ENCODE measurements at regions not wholly inside any gene's neighbourhood (a gene's known extent, or its start where the extent isn't known, plus 50 kb on each side); places are given as distances from the start of the nearest gene placed in this dataset.
A peak's percentile ranks its signal among the peaks of the same experiment; 100 is the strongest.

DNA sequence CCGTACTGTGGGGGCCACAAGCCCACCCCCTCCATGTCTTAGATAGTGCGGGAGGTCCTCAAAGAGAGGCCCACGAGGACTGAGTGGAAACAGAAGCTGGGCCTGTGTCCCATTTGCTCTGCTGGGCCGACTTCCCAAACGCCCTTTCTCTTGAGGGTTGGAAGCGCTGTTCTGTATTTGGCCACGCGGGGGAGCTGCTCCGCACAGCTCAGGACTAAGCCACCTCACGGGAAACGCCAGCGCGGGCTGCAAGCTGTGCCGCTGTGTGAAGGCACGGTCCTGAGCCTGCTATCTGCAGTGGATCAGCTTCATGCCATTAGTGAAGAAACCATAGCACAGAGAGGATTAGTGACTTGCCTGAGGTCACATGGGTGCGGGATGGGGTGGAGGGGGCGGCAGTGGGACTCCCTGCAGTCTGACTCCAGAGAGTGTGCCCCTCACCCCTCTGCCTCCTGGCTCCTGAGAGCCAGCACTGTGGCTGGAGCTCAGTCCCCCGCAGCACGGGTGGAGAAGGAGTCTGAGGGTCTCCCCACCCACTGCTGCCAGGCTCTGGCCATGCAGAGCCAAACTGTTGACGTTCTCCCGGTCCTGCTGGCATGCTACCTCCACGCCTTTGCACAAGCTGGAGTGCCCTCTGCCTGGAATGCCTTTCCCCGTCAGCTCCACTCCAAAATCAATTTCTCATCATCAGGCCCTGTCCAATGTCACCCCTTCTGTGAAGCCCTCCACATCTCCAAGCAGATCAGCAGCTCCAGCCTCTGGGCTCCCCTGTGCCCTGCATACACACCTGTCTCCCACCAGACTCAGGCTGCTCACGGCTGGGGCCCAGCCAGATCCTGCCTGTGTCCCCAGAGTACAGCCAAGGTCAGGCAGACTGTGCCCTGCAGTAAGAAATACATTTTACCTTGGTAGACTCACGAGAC lies 51.5 kb upstream of the LRRC32 start:
- no peak overlapping the region for H3K9ac ChIP-seq (ENCODE audit: insufficient read depth, low read depth, low read length)
- H3K36me3 ChIP-seq (replicated peaks in 1 of 2; ENCODE audit: control insufficient read depth in 1 of 2, insufficient read depth in 2 of 2, low read length in 2 of 2), result no peaks in the 10 kb centered on the region
- no TSS peak for BruUV-seq (replicated peaks)
- H3K4me3 ChIP-seq (replicated peaks in 1 of 3; ENCODE audit: insufficient read depth in 1 of 3, low read depth in 2 of 3, low read length in 3 of 3), result peak overlapping the region in 1 of 3 experiments; percentile 41; a peak in 1 of 6 replicates
- H3K9me3 ChIP-seq (ENCODE audit: low read length), result no peaks in the 10 kb centered on the region
- DNase-seq (ENCODE audit: low spot score) (peak; percentile 58), ATAC-seq (peak; percentile 94), FAIRE-seq (peak; percentile 23)
- in situ Hi-C loops (cut with HindIII; ENCODE audit: extremely low pct_ligation_motif_present, low pct_unique_long_range_greater_than_20kb), result loop anchor here (10.0 kb wide), 1 partner anchor 113 kb away; no protein-coding TSS in a partner anchor
- H3K79me2 ChIP-seq (ENCODE audit: insufficient read depth, low read length), result no peaks in the 10 kb centered on the region
- CTCF ChIA-PET (ENCODE audit: low intra/inter-chr PET ratio, low total read pairs), result interaction anchor here (1.7 to 2.0 kb wide), 3 partner anchors 12 to 197 kb away, joined by 4 to 11 read pairs (median 5); no protein-coding TSS in a partner anchor
- H4K20me1 ChIP-seq (ENCODE audit: insufficient read depth, low read length), result peaks cover 3% of the 10 kb centered on the region; the same call in 1 of the 2 replicates
- peaks cover 5% of the 10 kb centered on the region; the same call in 1 of the 2 replicates for H3K4me1 ChIP-seq (ENCODE audit: insufficient read depth, low read length)
- no peak overlapping the region for H2AFZ ChIP-seq (ENCODE audit: low read length)
- WGBS (ENCODE audit: low lambda C conversion rate), result 29% methylated on average over 5 of the region's 25 CpGs
- peaks cover 0 to 18% of the 10 kb centered on the region in 2 experiments; a peak in 3 of 5 replicates for H3K27me3 ChIP-seq (ENCODE audit: control insufficient read depth in 1 of 2, insufficient read depth in 2 of 2, low read length in 2 of 2)
- no peak overlapping the region for H3K27ac ChIP-seq (ENCODE audit: extremely low read length, insufficient read depth, low read length)
- intact Hi-C loops (cut with micrococcal nuclease; ENCODE audit: unreplicated experiment), result loop anchor here (5.0 to 10.0 kb wide), 3 partner anchors 115 to 323 kb away; no protein-coding TSS in a partner anchor
- POLR2A ChIA-PET, result interaction anchor here (1.0 kb wide), 1 partner anchor 12 kb away, joined by 3 read pairs; no protein-coding TSS in a partner anchor
- H3K4me2 ChIP-seq (ENCODE audit: low read depth, low read length), result peak overlapping the region; percentile 43
- peak; percentile 36; the same call in 1 of the 2 replicates for TF ChIP-seq PITX1 (CRISPR knock-in tag; IDR thresholded peaks at IDR 0.05)
- TF ChIP-seq ZNF839 (CRISPR knock-in tag; IDR thresholded peaks at IDR 0.05; ENCODE audit: borderline replicate concordance), result 0 out of 2 replicates have a peak, but pooled peaks have one; percentile 47
- TF ChIP-seq, protein P1, sequence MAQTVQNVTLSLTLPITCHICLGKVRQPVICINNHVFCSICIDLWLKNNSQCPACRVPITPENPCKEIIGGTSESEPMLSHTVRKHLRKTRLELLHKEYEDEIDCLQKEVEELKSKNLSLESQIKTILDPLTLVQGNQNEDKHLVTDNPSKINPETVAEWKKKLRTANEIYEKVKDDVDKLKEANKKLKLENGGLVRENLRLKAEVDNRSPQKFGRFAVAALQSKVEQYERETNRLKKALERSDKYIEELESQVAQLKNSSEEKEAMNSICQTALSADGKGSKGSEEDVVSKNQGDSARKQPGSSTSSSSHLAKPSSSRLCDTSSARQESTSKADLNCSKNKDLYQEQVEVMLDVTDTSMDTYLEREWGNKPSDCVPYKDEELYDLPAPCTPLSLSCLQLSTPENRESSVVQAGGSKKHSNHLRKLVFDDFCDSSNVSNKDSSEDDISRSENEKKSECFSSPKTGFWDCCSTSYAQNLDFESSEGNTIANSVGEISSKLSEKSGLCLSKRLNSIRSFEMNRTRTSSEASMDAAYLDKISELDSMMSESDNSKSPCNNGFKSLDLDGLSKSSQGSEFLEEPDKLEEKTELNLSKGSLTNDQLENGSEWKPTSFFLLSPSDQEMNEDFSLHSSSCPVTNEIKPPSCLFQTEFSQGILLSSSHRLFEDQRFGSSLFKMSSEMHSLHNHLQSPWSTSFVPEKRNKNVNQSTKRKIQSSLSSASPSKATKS (CRISPR knock-in tag; IDR thresholded peaks at IDR 0.05), result no peak
- TF ChIP-seq ZNF556 (CRISPR knock-in tag; IDR thresholded peaks at IDR 0.05; ENCODE audit: borderline replicate concordance), result 0 out of 2 replicates have a peak, but pooled peaks have one; percentile 45
- no peak for TF ChIP-seq KAT8 (CRISPR knock-in tag; IDR thresholded peaks at IDR 0.05)
- no peak for TF ChIP-seq ZSCAN25 (CRISPR knock-in tag; IDR thresholded peaks at IDR 0.05)
- TF ChIP-seq JARID2 (CRISPR knock-in tag; IDR thresholded peaks at IDR 0.05; ENCODE audit: insufficient replicate concordance), result no peak
- peak; percentile 76 for TF ChIP-seq STAG1 (CRISPR knock-in tag; IDR thresholded peaks at IDR 0.05)
- TF ChIP-seq, protein P2, sequence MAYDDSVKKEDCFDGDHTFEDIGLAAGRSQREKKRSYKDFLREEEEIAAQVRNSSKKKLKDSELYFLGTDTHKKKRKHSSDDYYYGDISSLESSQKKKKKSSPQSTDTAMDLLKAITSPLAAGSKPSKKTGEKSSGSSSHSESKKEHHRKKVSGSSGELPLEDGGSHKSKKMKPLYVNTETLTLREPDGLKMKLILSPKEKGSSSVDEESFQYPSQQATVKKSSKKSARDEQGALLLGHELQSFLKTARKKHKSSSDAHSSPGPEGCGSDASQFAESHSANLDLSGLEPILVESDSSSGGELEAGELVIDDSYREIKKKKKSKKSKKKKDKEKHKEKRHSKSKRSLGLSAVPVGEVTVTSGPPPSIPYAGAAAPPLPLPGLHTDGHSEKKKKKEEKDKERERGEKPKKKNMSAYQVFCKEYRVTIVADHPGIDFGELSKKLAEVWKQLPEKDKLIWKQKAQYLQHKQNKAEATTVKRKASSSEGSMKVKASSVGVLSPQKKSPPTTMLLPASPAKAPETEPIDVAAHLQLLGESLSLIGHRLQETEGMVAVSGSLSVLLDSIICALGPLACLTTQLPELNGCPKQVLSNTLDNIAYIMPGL (CRISPR knock-in tag; IDR thresholded peaks at IDR 0.05; ENCODE audit: borderline replicate concordance in 1 of 2, low read depth in 1 of 2), result peak in 1 of 2 experiments; percentile 52; a peak in 1 of 4 replicates
- 0 out of 2 replicates have a peak, but pooled peaks have one; percentile 30 for TF ChIP-seq MIER2 (CRISPR knock-in tag; IDR thresholded peaks at IDR 0.05)
- TF ChIP-seq ZNF567 (CRISPR knock-in tag; IDR thresholded peaks at IDR 0.05; ENCODE audit: borderline replicate concordance), result 0 out of 2 replicates have a peak, but pooled peaks have one; percentile 64
- TF ChIP-seq SALL1 (CRISPR knock-in tag; IDR thresholded peaks at IDR 0.05), result 0 out of 2 replicates have a peak, but pooled peaks have one; percentile 16
- TF ChIP-seq KDM2A (CRISPR knock-in tag; IDR thresholded peaks at IDR 0.05; ENCODE audit: borderline replicate concordance, low read depth), result peak; percentile 39; the same call in 1 of the 2 replicates
- TF ChIP-seq ZNF207 (IDR thresholded peaks at IDR 0.05; ENCODE audit: borderline replicate concordance), result no peak
